PFSK-1 (cell line): ENCODE measurements at regions not wholly inside any gene's neighbourhood (a gene's known extent, or its start where the extent isn't known, plus 50 kb on each side); places are given as distances from the start of the nearest gene placed in this dataset.

ENCODE experiments used
- FOXP2 ChIP-seq: optimal IDR thresholded peaks from 2 replicates; pipeline ENCODE3; 2011; ENCODE audit warnings: borderline replicate concordance, control low read depth, inconsistent platforms; ENCODE audit not compliant: insufficient read depth; ENCODE audit errors: extremely low read length, extremely low read depth
- POLR2AphosphoS5 ChIP-seq: IDR thresholded peaks from 2 replicates; pipeline ENCODE4 v1.6.1; 2012; ENCODE audit warnings: low read depth, mild to moderate bottlenecking, control low read depth, low read length, moderate library complexity
- REST ChIP-seq, 2 experiments: IDR thresholded peaks; 2 replicates each; pipeline versions ENCODE4 v1.6.1 to v1.8.0; 2011 to 2012; ENCODE audit warnings: low read depth in 2 of 2, low read length in 2 of 2, control low read depth in 1 of 2, inconsistent platforms in 1 of 2, mild to moderate bottlenecking in 1 of 2, moderate library complexity in 1 of 2; ENCODE audit not compliant: insufficient read depth in 1 of 2
- SIN3A ChIP-seq: IDR thresholded peaks from 2 replicates; pipeline ENCODE4 v1.6.1; 2012; ENCODE audit warnings: mild to moderate bottlenecking, low read length, moderate library complexity, borderline replicate concordance; ENCODE audit not compliant: insufficient read depth
- TAF1 ChIP-seq: IDR thresholded peaks from 2 replicates; pipeline ENCODE4 v1.6.1; 2012; ENCODE audit warnings: low read length, control low read depth, borderline replicate concordance; ENCODE audit not compliant: insufficient read depth

GRCh38 chr3:159724627-159725026, 264.0 kb upstream of the IL12A start:
- TF ChIP-seq POLR2AphosphoS5 (no peak), TAF1 (no peak), REST (IDR thresholded peaks at IDR 0.05; ENCODE audit: insufficient read depth in 1 of 2, low read depth in 2 of 2, low read length in 2 of 2) (no peak), FOXP2 (no peak), SIN3A (no peak)

GRCh38 chr3:159726231-159726964, 262.2 kb upstream of the IL12A start:
- TF ChIP-seq REST (IDR thresholded peaks at IDR 0.05; ENCODE audit: insufficient read depth in 1 of 2, low read depth in 2 of 2, low read length in 2 of 2) = no peak
- no peak for TF ChIP-seq TAF1
- no peak for TF ChIP-seq POLR2AphosphoS5
- no peak for TF ChIP-seq FOXP2
- TF ChIP-seq SIN3A = no peak

GRCh38 chr3:159727506-159727905, 261.1 kb upstream of the IL12A start:
- TF ChIP-seq REST (IDR thresholded peaks at IDR 0.05; ENCODE audit: insufficient read depth in 1 of 2, low read depth in 2 of 2, low read length in 2 of 2) (no peak), SIN3A (no peak), TAF1 (no peak), POLR2AphosphoS5 (no peak), FOXP2 (no peak)

GRCh38 chr3:159731254-159731653, 257.4 kb upstream of the IL12A start:
- TF ChIP-seq FOXP2 (no peak), REST (IDR thresholded peaks at IDR 0.05; ENCODE audit: insufficient read depth in 1 of 2, low read depth in 2 of 2, low read length in 2 of 2) (no peak), SIN3A (no peak), TAF1 (no peak), POLR2AphosphoS5 (no peak)
